WTC11 (cell line): ENCODE measurements at regions not wholly inside any gene's neighbourhood (a gene's known extent, or its start where the extent isn't known, plus 50 kb on each side); places are given as distances from the start of the nearest gene placed in this dataset.

ENCODE experiments used
- ATAC-seq: fragments of 200-7000 bp; cut with Tn5 transposase; 2 replicates; pipeline ENCODE4 v1.10.0; 2021; ENCODE audit warnings: mild to moderate bottlenecking, moderate library complexity
- CTCF ChIA-PET: fragments of 300-600 bp; sonication (Branson Sonifier 250); formaldehyde crosslinking; loops from one replicate; lab custom pipeline; 2021; ENCODE audit warnings: antibody characterized with exemption; lab: Charles Lee
- POLR2A ChIA-PET: fragments of 350-600 bp; sonication (Branson Sonifier 250); formaldehyde crosslinking; loops from one replicate; lab custom pipeline; 2021; ENCODE audit warnings: antibody characterized with exemption; lab: Charles Lee
- DNase-seq: peaks from one replicate; pipeline ENCODE4 v3.0.0; 2021; ENCODE audit warnings: low spot score
- H3K27ac Mint-ChIP-seq: 2 replicates; pipeline ENCODE4 v1.8.0; 2021; ENCODE audit warnings: mixed read lengths
- H3K27me3 Mint-ChIP-seq: 2 replicates; pipeline ENCODE4 v1.8.0; 2021; ENCODE audit warnings: low read depth, mild to moderate bottlenecking, moderate library complexity, mixed read lengths
- H3K36me3 Mint-ChIP-seq: 2 replicates; pipeline ENCODE4 v1.8.0; 2021; ENCODE audit warnings: mixed read lengths
- H3K4me1 Mint-ChIP-seq: 2 replicates; pipeline ENCODE4 v1.8.0; 2022; ENCODE audit warnings: mixed read lengths
- H3K4me3 Mint-ChIP-seq: 2 replicates; pipeline ENCODE4 v1.8.0; 2021; ENCODE audit warnings: mild to moderate bottlenecking, moderate library complexity, mixed read lengths
- H3K9me3 Mint-ChIP-seq: 2 replicates; pipeline ENCODE4 v1.8.0; 2021; ENCODE audit warnings: mixed read lengths
- AFF4 ChIP-seq: sonication (generic); formaldehyde crosslinking; IDR thresholded peaks from 2 replicates; pipeline ENCODE4 v1.8.1; 2023; ENCODE audit warnings: mild to moderate bottlenecking, missing genetic modification reagents, borderline replicate concordance
- ARID4B ChIP-seq: sonication (generic); formaldehyde crosslinking; IDR thresholded peaks from 2 replicates; pipeline ENCODE4 v1.8.0; 2023; ENCODE audit warnings: missing genetic modification reagents, mild to moderate bottlenecking, borderline replicate concordance
- ATF2 ChIP-seq: sonication (generic); formaldehyde crosslinking; IDR thresholded peaks from 2 replicates; pipeline ENCODE4 v1.8.1; 2022; ENCODE audit warnings: low read depth, missing genetic modification reagents, borderline replicate concordance
- CDX4 ChIP-seq: fragments of 250-450 bp; sonication (Bioruptor Pico); IDR thresholded peaks from 2 replicates; pipeline ENCODE4 v1.9.0; 2021; ENCODE audit warnings: moderate library complexity, mild to moderate bottlenecking, inconsistent platforms, borderline replicate concordance
- CREM ChIP-seq: sonication (generic); formaldehyde crosslinking; IDR thresholded peaks from 2 replicates; pipeline ENCODE4 v1.8.1; 2022; ENCODE audit warnings: mild to moderate bottlenecking, missing genetic modification reagents, moderate library complexity
- FOXJ3 ChIP-seq: sonication (generic); formaldehyde crosslinking; IDR thresholded peaks from 2 replicates; pipeline ENCODE4 v1.9.0; 2021; ENCODE audit warnings: missing genetic modification reagents, mild to moderate bottlenecking, borderline replicate concordance
- MYBL2 ChIP-seq: sonication (generic); formaldehyde crosslinking; IDR thresholded peaks from 2 replicates; pipeline ENCODE4 v1.8.1; 2023; ENCODE audit warnings: mild to moderate bottlenecking, moderate library complexity, missing genetic modification reagents
- PREB ChIP-seq: sonication (generic); formaldehyde crosslinking; IDR thresholded peaks from 2 replicates; pipeline ENCODE4 v1.8.1; 2022; ENCODE audit warnings: mild to moderate bottlenecking, missing genetic modification reagents, moderate library complexity, borderline replicate concordance
- PRRX2 ChIP-seq: fragments of 250-450 bp; sonication (Bioruptor Pico); IDR thresholded peaks from 2 replicates; pipeline ENCODE4 v1.8.0; 2021; ENCODE audit warnings: mild to moderate bottlenecking
- ZBTB43 ChIP-seq: sonication (generic); formaldehyde crosslinking; IDR thresholded peaks from 2 replicates; pipeline ENCODE4 v1.8.1; 2023; ENCODE audit warnings: mild to moderate bottlenecking, missing genetic modification reagents
- ZNF423 ChIP-seq: fragments of 250-450 bp; sonication (Bioruptor Pico); IDR thresholded peaks from 2 replicates; pipeline ENCODE4 v2.1.2; 2022; ENCODE audit warnings: mild to moderate bottlenecking, moderate library complexity

GRCh38 chr10:129168660-129169059 lies 298.4 kb upstream of the MGMT start (continued):
- TF ChIP-seq ATF2 (CRISPR knock-in tag): no peak
- no peak for TF ChIP-seq PRRX2 (CRISPR knock-in tag)
- TF ChIP-seq, all 79 proteins: peak for 0

- no peak for TF ChIP-seq ZNF423
- no peak for TF ChIP-seq CDX4 (CRISPR knock-in tag)
- TF ChIP-seq AFF4 (CRISPR knock-in tag): no peak
- TF ChIP-seq CREM (CRISPR knock-in tag): no peak
- no peaks in the 10 kb centered on the region for H3K27me3 Mint-ChIP-seq
These were observed 297.9 kb upstream of the MGMT start for GRCh38 chr10:129169115-129169514.

GRCh38 chr10:129170812-129171211 lies 296.2 kb upstream of the MGMT start:
- no peak for DNase-seq
- no peaks in the 10 kb centered on the region; the same call in 1 of the 2 replicates for H3K27me3 Mint-ChIP-seq
- no peaks in the 10 kb centered on the region for H3K36me3 Mint-ChIP-seq
- TF ChIP-seq MYBL2 (CRISPR knock-in tag): no peak
- no peak for TF ChIP-seq ZNF423
- TF ChIP-seq ARID4B: no peak
- no peak for TF ChIP-seq FOXJ3
- TF ChIP-seq ZBTB43 (CRISPR knock-in tag): no peak
- TF ChIP-seq PREB (CRISPR knock-in tag): no peak
- 0 out of 2 replicates have a peak, but pooled peaks cover 6% of the 10 kb centered on the region for H3K9me3 Mint-ChIP-seq
- POLR2A ChIA-PET: interaction anchor here (0.6 kb wide), 1 partner anchor 690 kb away, joined by 4 read pairs; no protein-coding TSS in a partner anchor
- H3K4me3 Mint-ChIP-seq: no peak overlapping the region
- H3K27ac Mint-ChIP-seq: no peak overlapping the region
- CTCF ChIA-PET: interaction anchor here (0.6 kb wide), 1 partner anchor 30 kb away, joined by 3 read pairs; no protein-coding TSS in a partner anchor
- ATAC-seq: no peak
- peaks cover 6% of the 10 kb centered on the region for H3K4me1 Mint-ChIP-seq

More at GRCh38 chr10:129169115-129169514, 297.9 kb upstream of the MGMT start:
- H3K27ac Mint-ChIP-seq: no peak overlapping the region
- H3K36me3 Mint-ChIP-seq: no peaks in the 10 kb centered on the region
- H3K4me1 Mint-ChIP-seq: peaks cover 8% of the 10 kb centered on the region
- DNase-seq (no peak), ATAC-seq (no peak)
- ChIA-PET POLR2A (no interaction called here), CTCF (no interaction called here)
- no peak overlapping the region for H3K4me3 Mint-ChIP-seq
- H3K9me3 Mint-ChIP-seq: 0 out of 2 replicates have a peak, but pooled peaks cover 9% of the 10 kb centered on the region
